NCI-H187 treated with DMSO at 0.1 percent for 48 hours (cell line): ENCODE measurements at regions not wholly inside any gene's neighbourhood (a gene's known extent, or its start where the extent isn't known, plus 50 kb on each side); places are given as distances from the start of the nearest gene placed in this dataset.

Source experiments
- DNase-seq: peaks from one replicate; lab custom pipeline; 2025; lab: John Stamatoyannopoulos, UW

GRCh38 chr12:127268213-127268612 lies 998.8 kb upstream of the TMEM132C start:
- no peak for DNase-seq

DNA sequence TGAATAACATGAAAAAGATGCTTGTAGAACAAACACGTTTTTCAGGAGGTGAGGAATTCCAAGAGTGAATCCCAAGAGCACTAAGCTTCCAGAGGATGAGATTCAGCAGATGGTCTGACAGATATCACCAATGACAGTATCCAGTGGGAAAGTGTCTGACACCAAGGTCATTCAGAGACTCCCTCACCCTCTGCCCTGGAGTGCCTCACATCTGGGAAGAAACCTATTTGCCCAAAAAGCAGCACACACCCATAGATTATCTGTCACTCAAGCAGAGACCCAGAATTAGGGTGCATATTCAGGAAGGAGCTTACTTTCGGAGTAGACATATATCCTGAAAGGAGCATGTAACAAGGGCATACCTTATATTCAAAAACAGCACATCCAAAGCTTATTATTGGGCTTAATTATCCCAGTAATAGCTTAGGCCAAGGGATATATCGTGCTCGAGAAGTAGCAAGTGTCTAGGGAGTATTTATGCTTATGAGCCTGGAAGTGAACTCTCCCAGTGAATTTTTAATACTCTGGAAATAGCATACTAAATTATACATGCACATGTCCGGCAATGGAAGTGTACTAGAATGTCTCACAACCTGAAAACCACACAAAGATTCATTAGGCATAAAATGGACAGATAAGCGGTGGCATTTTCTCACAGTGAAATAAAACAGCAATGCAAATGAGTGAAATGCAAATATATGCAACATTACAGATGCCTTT lies 998.1 kb upstream of the TMEM132C start:
- no peak for DNase-seq

GRCh38 chr12:127270193-127270592 lies 996.8 kb upstream of the TMEM132C start:
- no peak for DNase-seq

DNA sequence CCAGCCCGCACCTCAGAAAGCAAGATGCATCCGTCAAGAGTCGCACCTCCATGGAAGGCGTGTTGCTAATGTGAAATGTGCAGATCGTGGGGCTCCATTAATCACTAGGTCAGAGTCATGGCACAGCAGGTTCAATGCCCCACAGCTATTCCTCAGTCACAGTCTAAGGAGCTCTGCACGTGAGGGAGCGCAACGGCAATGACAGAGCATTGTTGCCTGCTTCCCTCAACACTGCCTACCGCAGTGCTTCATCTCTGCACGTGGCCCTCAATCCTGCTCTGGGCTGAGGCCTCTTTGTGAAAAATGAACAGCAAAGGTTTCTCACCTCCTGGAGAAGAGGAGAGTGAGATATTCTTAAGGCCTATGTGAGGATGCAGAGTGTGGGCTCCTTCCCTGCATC lies 995.2 kb upstream of the TMEM132C start:
- DNase-seq = no peak

DNA sequence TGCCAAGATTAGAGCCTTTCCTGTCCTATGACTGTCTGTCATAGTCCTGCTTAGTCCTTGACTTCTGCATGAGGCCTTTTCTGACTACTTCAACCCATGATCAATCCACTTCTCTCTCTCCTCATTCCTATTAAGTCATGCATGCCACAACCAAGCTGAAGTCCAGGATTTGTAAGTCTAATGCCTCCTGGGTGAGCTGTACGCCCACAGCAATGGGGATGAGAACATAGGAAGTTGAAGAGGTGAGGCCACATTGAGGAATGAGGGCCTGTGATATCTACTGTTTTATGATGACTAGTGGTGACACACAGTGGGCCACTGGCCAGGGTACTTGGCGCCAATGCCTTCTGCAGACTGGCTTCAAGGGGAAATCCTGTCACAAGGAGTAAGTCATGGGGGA lies 994.1 kb upstream of the TMEM132C start:
- no peak for DNase-seq

DNA sequence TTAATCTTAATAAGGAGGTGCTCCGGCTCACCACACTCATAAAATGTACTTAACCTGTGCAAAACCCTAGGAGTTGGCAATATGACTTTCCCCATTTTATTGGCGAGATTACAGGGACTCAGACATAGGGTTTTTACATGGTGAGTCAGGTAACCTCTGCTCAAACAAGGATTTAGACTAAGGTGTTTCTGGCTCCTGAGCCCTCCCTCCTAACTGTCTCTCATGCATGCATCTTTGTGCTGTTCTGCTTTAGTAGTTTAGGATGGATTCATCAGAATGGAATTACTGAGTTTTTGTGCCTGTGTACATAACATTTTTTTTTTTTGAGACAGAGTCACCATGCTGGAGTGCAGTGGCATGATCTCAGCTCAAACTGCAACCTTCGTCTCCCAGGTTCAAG lies 993.3 kb upstream of the TMEM132C start:
- no peak for DNase-seq

GRCh38 chr12:127275416-127275815 lies 991.6 kb upstream of the TMEM132C start:
- no peak for DNase-seq

GRCh38 chr12:127277882-127278281 lies 989.1 kb upstream of the TMEM132C start:
- no peak for DNase-seq

DNA sequence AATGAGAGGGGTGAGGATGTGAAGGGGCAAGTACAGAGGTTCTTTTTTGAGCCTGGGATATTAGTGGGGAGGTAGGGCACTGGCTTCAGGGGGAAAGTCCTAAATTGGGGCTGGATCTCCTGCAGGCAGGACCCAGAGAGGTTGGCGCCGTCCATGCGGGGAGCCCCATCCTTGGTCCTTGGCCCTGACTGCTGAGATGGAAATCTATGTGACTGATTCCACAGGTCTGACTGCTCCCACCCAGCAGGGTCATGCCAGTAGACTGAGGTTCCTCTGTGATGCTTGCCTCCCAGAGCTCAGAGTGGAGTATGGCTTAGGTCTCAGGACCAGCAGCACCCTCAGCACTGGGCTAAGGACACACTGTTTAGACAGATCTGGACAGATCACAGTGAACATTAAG lies 988.6 kb upstream of the TMEM132C start:
- DNase-seq = no peak

GRCh38 chr12:127280393-127281275 lies 986.3 kb upstream of the TMEM132C start:
- no peak for DNase-seq

- DNase-seq = no peak
Observed at GRCh38 chr12:127282786-127283565, 984.0 kb upstream of the TMEM132C start.

DNA sequence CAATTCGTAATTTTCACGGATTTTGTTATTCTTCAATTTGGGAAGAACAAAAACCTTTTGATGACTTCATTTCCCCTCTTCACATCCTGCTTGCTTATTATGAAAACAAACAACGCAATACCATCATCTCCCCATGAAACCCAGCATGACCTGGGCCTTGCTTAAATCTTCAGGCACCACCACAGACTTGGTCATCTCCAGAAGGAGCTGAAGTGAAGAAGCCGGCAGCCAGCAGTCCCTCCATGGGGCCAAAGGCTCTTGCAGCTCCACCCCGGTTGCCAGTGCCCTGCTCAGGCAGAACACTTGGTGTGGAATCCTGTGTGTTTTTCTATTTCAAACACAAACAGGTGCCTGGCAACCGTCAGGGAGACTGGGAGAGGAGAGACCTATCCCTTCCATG lies 982.9 kb upstream of the TMEM132C start:
- no peak for DNase-seq

DNA sequence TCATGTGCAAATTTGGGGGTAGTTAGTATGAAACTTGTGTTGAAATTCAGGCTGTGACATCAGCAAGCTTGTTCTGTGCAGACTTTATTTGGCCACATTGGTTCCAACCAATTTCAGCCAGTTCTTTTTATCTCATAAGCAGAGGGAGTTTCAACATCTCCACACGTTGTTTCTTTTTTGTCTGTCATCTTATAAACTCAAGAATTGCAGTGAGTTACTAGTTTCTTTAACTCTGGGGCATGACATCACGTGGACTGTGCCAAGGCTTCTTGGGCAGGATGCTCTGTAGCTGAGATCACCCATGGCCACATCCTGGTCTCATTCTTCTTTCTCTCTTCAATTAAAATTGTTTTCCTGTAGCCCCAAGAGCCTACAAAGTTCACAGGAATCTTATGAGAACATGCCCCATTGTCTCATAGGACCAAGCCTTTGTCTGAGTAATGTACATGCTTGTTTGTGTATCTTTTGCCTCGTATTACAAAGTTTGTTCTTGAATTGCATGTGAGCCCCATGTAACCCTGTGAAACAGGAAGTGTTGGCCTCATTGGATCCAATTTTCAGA lies 982.0 kb upstream of the TMEM132C start:
- no peak for DNase-seq

DNA sequence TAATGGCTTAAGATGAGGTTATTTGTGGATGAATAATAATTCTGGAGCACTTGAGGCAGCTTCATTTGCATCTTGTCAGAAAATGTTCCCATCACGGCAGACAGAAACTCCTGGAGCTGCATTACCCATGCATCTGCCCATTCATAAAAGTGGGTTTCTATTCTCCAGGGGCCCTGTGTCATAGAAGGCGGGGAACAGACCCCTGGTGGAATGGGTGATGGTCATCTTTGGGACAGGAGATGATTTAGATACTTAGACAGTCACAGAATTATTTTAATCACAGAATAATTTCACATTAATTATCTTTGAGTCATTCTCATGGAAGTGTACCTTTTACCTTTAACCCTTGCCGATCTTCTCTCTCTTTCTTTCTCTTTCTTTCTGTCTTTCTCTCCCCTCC lies 980.7 kb upstream of the TMEM132C start:
- no peak for DNase-seq

- no peak for DNase-seq
Observed at GRCh38 chr12:127287256-127287655, 979.7 kb upstream of the TMEM132C start.

- no peak for DNase-seq
Observed at GRCh38 chr12:127290251-127290650, 976.7 kb upstream of the TMEM132C start.

- no peak for DNase-seq
Observed at GRCh38 chr12:127292736-127293135, 974.2 kb upstream of the TMEM132C start.

- DNase-seq = peak; percentile 15
Observed at GRCh38 chr12:127293507-127294310, 973.3 kb upstream of the TMEM132C start.

DNA sequence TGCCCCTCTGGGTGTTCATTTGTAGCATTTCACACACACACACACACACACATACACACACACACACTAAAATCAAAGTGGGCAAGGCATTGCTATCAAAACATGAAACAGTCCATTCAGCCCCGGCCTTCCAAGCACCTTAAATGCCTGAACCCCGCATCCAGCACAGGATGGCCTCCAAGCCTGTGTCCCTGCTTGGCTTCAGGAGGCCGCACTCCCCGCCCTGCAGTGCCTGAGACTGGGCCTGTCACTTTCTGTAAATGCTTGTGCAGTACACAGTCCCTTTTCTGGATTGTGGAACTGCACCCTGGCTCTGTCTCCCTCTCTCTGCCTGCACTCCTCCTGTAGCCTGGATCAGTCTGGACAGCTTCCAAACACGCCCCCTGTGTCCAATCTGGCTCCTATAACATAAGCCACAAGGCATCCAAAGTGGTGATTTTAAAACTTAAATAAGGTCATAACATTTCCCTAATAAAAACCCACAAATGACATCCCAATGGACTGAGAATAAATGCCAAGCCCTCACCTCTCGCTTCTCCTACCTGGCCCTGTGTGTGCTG lies 972.2 kb upstream of the TMEM132C start:
- no peak for DNase-seq

DNA sequence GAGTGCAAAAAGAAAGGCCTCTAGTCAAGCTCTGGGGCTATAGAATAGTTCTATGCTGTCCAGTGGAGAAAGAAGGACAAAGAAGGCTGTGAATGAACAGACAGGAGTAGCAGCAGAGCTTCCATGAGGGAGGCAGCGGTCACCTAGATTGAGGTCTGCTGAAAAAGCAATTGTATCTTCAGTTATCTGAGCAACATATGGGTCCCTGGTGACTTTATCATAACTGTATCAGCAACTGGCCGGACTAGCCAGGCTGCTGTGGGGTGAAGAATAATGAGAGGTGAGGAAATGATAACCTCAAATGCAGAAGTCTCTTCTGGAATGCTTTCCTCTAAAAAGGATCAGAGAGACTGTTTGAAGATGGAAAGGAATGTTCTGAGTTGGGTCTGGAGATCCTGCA lies 971.3 kb upstream of the TMEM132C start:
- DNase-seq = no peak

DNA sequence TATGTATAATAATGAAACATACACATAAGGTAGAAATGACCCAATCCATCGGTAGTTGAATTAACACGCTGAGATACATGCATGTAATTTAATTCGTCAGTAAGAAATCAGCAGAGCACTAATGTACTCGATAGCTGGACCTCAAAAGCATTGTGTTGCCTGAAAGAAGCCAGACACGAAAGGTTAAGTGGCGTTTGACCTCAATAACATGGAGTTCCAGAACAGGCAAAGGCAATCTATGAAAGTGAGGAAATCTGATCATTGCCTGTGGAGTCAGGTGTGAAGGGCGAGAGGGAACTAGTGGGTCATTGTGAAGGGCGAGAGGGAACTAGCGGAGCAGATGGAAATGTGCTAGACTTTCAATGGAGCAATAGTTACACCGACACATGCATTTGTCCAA lies 970.4 kb upstream of the TMEM132C start:
- no peak for DNase-seq
